ENCODE measurements at regions not wholly inside any gene's neighbourhood (a gene's known extent, or its start where the extent isn't known, plus 50 kb on each side); places are given as distances from the start of the nearest gene placed in this dataset.

DNA sequence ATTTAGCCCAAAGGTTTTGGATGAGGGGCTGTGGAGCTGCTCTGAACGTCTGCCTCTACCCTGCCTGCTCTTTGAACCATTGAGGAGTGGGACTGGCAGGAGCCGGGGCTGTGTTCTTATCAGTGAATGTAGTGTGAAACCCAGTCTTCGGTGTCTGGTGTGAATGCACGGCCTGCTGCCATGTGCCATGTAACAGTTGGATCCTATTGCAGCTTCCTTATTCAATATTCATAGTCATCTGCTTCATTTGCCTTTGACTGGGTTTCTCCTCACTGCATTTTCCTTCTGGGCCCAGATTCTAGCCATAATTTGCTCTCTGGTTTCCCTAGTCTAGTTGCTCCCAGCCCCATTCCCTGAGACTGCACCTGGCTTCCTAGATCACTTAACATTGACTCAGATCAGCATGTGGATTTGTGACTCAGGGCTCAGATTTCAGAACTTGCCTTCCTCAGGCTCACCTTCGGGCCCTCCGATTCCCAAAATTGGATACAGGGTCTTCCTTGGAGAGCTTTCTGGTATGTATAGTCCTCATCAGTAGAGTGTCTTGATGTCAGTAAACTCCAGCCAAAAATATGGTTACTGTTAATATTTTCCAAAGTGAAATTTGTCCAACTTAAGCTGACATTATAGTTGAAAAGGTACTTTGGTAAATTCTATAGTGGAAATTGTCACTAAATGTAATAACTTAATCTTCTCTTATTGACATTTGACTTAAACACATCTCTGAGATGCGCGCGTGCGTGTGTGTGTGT lies 94.0 kb upstream of the DDIT4L start:
- Histone ChIP-seq H3K9me3 (ENCODE audit: low read depth, low read length) (no peaks in the 10 kb centered on the region), H3K36me3 (ENCODE audit: insufficient read depth, low read length) (no peaks in the 10 kb centered on the region), H3K27ac (ENCODE audit: low read depth, low read length) (no peak overlapping the region), H3K4me2 (ENCODE audit: insufficient read depth, low read length) (no peak overlapping the region), H3K4me3 (ENCODE audit: insufficient read depth, low read length) (no peak overlapping the region), H2AFZ (ENCODE audit: low read length) (no peak overlapping the region), H3K27me3 (ENCODE audit: insufficient read depth, low read length) (no peaks in the 10 kb centered on the region), H4K20me1 (ENCODE audit: insufficient read depth, low read length) (no peaks in the 10 kb centered on the region), H3K79me2 (ENCODE audit: insufficient read depth, low read length) (no peaks in the 10 kb centered on the region), H3K4me1 (ENCODE audit: insufficient read depth, low read length) (peaks cover 2% of the 10 kb centered on the region)
- DNase-seq (ENCODE audit: insufficient read length, low spot score, missing footprints) = no peak
- TF ChIP-seq, protein P1, sequence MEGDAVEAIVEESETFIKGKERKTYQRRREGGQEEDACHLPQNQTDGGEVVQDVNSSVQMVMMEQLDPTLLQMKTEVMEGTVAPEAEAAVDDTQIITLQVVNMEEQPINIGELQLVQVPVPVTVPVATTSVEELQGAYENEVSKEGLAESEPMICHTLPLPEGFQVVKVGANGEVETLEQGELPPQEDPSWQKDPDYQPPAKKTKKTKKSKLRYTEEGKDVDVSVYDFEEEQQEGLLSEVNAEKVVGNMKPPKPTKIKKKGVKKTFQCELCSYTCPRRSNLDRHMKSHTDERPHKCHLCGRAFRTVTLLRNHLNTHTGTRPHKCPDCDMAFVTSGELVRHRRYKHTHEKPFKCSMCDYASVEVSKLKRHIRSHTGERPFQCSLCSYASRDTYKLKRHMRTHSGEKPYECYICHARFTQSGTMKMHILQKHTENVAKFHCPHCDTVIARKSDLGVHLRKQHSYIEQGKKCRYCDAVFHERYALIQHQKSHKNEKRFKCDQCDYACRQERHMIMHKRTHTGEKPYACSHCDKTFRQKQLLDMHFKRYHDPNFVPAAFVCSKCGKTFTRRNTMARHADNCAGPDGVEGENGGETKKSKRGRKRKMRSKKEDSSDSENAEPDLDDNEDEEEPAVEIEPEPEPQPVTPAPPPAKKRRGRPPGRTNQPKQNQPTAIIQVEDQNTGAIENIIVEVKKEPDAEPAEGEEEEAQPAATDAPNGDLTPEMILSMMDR (IDR thresholded peaks at IDR 0.05; ENCODE audit: extremely low read depth, low read depth, low read length) = no peak

DNA sequence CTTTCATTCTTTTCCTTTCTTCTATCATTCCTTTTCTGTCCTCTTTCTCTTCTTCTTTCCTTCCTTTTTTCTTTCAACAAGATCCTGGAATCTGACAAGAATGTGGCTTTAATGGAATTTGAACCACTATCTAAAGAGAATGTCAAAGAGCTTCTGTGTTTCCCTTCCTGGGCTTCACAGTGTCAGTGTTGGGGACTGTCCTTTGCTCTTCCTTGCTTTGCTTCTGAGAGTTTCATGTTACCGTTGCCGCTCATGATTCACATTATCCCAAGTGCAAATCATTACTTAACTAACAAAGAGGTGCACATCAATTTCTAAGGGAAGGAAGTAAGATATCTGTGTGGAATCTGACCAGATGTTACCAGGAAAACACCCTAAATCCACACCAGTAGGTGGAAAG lies 90.5 kb upstream of the DDIT4L start:
- H4K20me1 ChIP-seq (ENCODE audit: insufficient read depth, low read length) = no peaks in the 10 kb centered on the region
- H3K79me2 ChIP-seq (ENCODE audit: insufficient read depth, low read length) = no peaks in the 10 kb centered on the region
- no peak overlapping the region for H2AFZ ChIP-seq (ENCODE audit: low read length)
- DNase-seq (ENCODE audit: insufficient read length, low spot score, missing footprints) = no peak
- H3K4me2 ChIP-seq (ENCODE audit: insufficient read depth, low read length) = no peak overlapping the region
- TF ChIP-seq, protein P1 (IDR thresholded peaks at IDR 0.05; ENCODE audit: extremely low read depth, low read depth, low read length) = no peak
- no peaks in the 10 kb centered on the region for H3K36me3 ChIP-seq (ENCODE audit: insufficient read depth, low read length)
- no peak overlapping the region for H3K27ac ChIP-seq (ENCODE audit: low read depth, low read length)
- H3K27me3 ChIP-seq (ENCODE audit: insufficient read depth, low read length) = no peaks in the 10 kb centered on the region
- no peaks in the 10 kb centered on the region for H3K4me1 ChIP-seq (ENCODE audit: insufficient read depth, low read length)
- no peaks in the 10 kb centered on the region for H3K9me3 ChIP-seq (ENCODE audit: low read depth, low read length)
- H3K4me3 ChIP-seq (ENCODE audit: insufficient read depth, low read length) = no peak overlapping the region

DNA sequence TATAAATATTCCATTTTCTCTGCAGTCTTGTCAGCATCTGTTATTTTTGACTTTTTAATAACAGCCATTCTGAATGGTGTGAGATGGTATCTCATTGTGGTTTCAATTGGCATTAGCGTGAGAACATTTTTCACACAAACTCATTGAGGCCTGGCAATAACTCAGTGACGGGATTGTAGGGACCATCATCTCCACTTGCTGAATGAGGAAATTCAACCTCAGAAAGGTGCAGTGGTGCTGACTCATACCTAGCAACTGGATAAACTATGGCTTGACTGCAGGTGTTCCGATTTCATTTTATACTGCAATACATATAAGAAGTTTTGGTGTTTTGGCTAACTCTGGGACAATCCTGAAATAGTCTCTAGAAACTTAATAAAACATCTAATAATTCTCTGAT lies 88.3 kb upstream of the DDIT4L start:
- no peak for DNase-seq (ENCODE audit: insufficient read length, low spot score, missing footprints)
- Histone ChIP-seq H3K27me3 (ENCODE audit: insufficient read depth, low read length) (no peaks in the 10 kb centered on the region), H3K4me3 (ENCODE audit: insufficient read depth, low read length) (no peak overlapping the region), H3K9me3 (ENCODE audit: low read depth, low read length) (no peaks in the 10 kb centered on the region), H3K79me2 (ENCODE audit: insufficient read depth, low read length) (no peaks in the 10 kb centered on the region), H4K20me1 (ENCODE audit: insufficient read depth, low read length) (no peaks in the 10 kb centered on the region), H3K4me1 (ENCODE audit: insufficient read depth, low read length) (no peaks in the 10 kb centered on the region), H3K36me3 (ENCODE audit: insufficient read depth, low read length) (no peaks in the 10 kb centered on the region), H3K27ac (ENCODE audit: low read depth, low read length) (no peak overlapping the region), H2AFZ (ENCODE audit: low read length) (no peak overlapping the region), H3K4me2 (ENCODE audit: insufficient read depth, low read length) (no peak overlapping the region)
- TF ChIP-seq, protein P1 (IDR thresholded peaks at IDR 0.05; ENCODE audit: extremely low read depth, low read depth, low read length) = no peak

DNA sequence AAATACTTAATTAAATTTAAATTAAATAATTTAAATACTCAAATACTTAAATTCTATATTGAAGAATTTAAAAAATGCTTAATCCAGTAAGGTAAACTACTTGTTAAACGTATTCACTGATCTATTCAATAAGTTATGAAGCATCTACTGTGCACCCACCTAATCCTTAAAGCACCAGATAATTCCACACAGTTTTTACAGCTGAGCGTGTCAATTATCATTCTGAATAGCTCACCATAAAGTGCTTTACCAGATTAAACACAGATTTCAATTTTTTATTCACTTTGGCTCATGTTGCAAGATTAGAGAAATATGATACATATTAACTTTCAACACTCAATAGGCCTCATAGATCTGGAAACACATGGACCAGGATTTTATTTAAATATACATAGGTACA lies 79.2 kb upstream of the DDIT4L start:
- Histone ChIP-seq H3K4me1 (ENCODE audit: insufficient read depth, low read length) (no peaks in the 10 kb centered on the region), H2AFZ (ENCODE audit: low read length) (no peak overlapping the region), H3K4me2 (ENCODE audit: insufficient read depth, low read length) (no peak overlapping the region), H3K27me3 (ENCODE audit: insufficient read depth, low read length) (no peaks in the 10 kb centered on the region), H3K36me3 (ENCODE audit: insufficient read depth, low read length) (no peaks in the 10 kb centered on the region), H3K4me3 (ENCODE audit: insufficient read depth, low read length) (no peak overlapping the region), H3K79me2 (ENCODE audit: insufficient read depth, low read length) (no peaks in the 10 kb centered on the region), H3K27ac (ENCODE audit: low read depth, low read length) (no peak overlapping the region), H4K20me1 (ENCODE audit: insufficient read depth, low read length) (no peaks in the 10 kb centered on the region), H3K9me3 (ENCODE audit: low read depth, low read length) (no peaks in the 10 kb centered on the region)
- no peak for DNase-seq (ENCODE audit: insufficient read length, low spot score, missing footprints)
- TF ChIP-seq, protein P1 (IDR thresholded peaks at IDR 0.05; ENCODE audit: extremely low read depth, low read depth, low read length) = no peak
